GM18520 (cell line): ENCODE measurements at regions not wholly inside any gene's neighbourhood (a gene's known extent, or its start where the extent isn't known, plus 50 kb on each side); places are given as distances from the start of the nearest gene placed in this dataset.

Experiments
- ATAC-seq: cut with Tn5 transposase; IDR thresholded peaks from one replicate; pipeline ENCODE4 v1.9.1; 2021; ENCODE audit not compliant: unreplicated experiment

GRCh38 chr10:78716043-78716660 is 352.6 kb upstream of the ZMIZ1 start:
- ATAC-seq, result no peak

- ATAC-seq, result no peak
Measured at GRCh38 chr10:78717200-78717599, 351.6 kb upstream of the ZMIZ1 start.

- no peak for ATAC-seq
Measured at GRCh38 chr10:78718032-78718572, 350.7 kb upstream of the ZMIZ1 start.

GRCh38 chr10:78719276-78719675 is 349.5 kb upstream of the ZMIZ1 start:
- no peak for ATAC-seq

DNA sequence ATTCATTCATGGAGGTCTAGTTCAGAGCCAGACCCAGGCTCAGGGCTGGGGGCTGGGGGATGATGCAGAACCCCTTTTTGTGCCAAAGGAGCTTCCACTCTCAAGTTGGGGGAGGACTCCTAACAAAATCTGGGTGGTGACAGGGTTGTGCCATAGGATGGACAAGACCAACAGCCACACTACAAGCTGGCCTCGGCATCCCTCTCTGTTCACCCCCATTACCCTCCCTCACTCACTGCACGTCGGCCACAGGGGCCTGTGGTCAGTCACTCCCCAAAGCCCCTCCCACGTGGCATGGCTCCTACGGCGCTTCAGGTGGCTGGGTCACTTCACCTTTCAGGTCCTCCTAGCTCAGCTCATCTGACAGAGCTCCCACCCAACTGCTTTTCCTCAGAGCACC is 348.7 kb upstream of the ZMIZ1 start:
- no peak for ATAC-seq

DNA sequence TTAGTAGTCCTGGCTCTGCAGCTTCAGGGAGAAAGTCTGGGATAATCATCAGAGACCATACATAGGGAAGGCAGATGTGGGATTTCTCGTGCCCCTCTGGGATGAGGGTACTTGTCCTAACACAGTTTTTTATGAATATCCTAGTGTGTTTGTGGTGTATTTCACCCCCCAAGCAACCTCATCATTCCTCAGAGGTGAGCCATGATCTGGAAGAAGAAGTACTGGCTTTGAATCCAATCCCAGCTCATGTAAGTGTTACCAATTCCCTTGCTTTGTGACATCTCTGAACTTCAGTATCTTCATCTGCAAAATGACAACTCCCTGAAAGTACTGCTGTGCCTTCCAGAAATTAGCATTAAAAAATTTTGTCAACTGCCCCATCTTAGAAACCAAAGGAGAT is 347.5 kb upstream of the ZMIZ1 start:
- no peak for ATAC-seq

GRCh38 chr10:78724846-78725245 is 343.9 kb upstream of the ZMIZ1 start:
- no peak for ATAC-seq

GRCh38 chr10:78726171-78726570 is 342.6 kb upstream of the ZMIZ1 start:
- no peak for ATAC-seq

GRCh38 chr10:78727251-78727650 is 341.5 kb upstream of the ZMIZ1 start:
- no peak for ATAC-seq

DNA sequence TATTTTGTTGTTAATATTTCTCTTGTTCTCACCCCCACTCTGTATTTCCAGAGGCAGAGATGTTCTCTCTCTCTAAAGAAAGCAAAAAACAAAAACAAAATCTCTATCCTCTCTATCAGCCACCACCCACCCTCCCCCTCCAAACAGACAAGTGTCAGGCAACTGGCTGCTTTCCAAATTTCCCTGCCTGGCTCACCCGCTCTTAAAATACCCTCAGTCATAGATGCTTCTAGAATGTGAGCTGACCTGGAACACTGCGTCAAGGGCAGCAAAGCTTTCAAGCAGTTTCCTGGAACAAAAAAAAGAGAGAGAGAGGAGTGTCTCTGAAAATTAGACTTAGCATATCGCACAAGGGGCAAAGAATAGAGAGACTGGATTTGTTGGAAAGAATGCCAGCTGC is 341.0 kb upstream of the ZMIZ1 start:
- ATAC-seq, result no peak

DNA sequence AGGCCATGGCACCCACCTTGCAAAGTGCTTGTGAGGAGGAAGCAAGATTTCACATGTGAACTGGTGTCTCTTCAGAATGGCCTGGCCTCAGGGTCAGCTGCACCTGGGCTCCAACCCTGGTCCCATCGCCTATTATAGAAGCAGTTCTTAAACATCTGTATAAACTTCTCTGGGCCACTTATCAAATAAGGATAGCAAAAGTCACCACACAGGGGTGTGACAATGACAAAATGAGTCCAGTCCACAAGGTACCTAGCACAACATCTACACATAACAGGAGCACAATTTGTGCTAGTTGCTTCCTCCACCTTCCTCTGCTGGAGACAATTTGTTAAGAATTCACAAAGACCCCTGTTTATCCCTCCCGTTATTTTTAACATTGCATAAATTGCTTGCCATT is 340.6 kb upstream of the ZMIZ1 start:
- no peak for ATAC-seq

GRCh38 chr10:78729366-78729765 is 339.4 kb upstream of the ZMIZ1 start:
- ATAC-seq, result no peak

GRCh38 chr10:78729800-78730199 is 339.0 kb upstream of the ZMIZ1 start:
- ATAC-seq, result no peak

DNA sequence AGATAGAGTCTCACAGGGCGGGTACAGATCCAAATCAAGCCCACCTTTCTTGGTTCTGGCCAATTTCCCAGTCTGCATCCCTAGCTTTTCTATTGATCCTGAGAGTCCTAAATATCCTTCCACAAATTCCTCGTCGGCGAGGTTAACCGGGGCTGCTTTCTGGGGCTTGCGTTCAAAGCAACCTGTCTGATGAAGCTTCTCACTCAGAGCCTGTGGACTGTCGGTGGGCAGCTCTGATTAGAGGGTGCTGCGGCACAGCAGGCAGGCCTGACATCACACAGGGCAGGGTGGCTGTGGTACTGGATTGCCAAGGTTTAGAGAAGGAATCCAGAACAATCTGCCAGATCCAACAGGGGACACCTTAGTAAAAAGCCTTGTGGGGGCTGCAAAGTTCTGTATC is 338.0 kb upstream of the ZMIZ1 start:
- no peak for ATAC-seq

- ATAC-seq, result no peak
Measured at GRCh38 chr10:78731675-78732074, 337.1 kb upstream of the ZMIZ1 start.

- ATAC-seq, result no peak
Measured at GRCh38 chr10:78732381-78732780, 336.4 kb upstream of the ZMIZ1 start.

GRCh38 chr10:78736926-78737630 is 331.7 kb upstream of the ZMIZ1 start:
- no peak for ATAC-seq

GRCh38 chr10:78737883-78738856 is 330.6 kb upstream of the ZMIZ1 start:
- no peak for ATAC-seq

GRCh38 chr10:78738861-78739260 is 329.9 kb upstream of the ZMIZ1 start:
- ATAC-seq, result no peak

DNA sequence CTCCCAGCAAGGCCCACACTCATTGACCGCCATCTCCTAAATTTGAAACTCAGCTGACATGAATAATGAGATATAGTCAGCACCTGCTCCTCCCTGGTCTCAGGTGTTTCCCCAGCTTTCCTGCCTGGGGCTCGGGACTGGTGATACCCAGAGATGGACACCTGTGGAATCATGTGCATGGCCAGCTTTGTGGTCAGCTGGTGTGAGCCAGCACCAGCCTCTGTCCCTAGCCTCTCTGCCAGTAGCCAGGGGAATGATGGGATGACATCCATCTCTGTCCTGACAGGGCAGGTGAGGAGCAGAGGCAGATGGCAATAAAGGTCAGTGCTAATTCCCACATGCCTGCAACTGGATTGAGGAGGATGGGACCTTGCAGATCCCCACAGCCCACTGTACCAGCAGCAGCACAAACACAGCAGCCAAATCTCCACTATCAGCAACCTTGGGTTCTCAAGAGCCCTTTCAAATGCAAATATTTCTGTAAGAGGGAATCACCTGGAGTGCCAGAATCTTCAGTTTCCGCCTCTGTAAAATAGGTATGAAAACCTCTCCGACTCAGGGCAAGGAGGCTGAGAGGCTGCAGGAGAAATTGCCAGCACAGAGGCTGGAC is 329.2 kb upstream of the ZMIZ1 start:
- no peak for ATAC-seq
